ENCODE measurements at regions not wholly inside any gene's neighbourhood (a gene's known extent, or its start where the extent isn't known, plus 50 kb on each side); places are given as distances from the start of the nearest gene placed in this dataset.
"Not testable (repeated sequence)": the region's sequence is repeated elsewhere in the genome, so short reads cannot be mapped to it uniquely, and the experiment has no call there.

GRCh38 chr2:111424176-111424575 lies 303.5 kb downstream of the BCL2L11 start:
- H3K27me3 ChIP-seq, H3K27ac ChIP-seq, H3K4me3 ChIP-seq, H3K9me3 ChIP-seq, H3K36me3 ChIP-seq, ATAC-seq, H3K4me1 ChIP-seq: not testable (repeated sequence)
- no CpG with 5 or more reads among the region's 6 CpGs for WGBS, 2 donors (ENCODE audit: low coverage in 1 of 2)

GRCh38 chr2:111424851-111425309 lies 304.2 kb downstream of the BCL2L11 start:
- H3K27me3 ChIP-seq, ATAC-seq: not testable (repeated sequence)
- WGBS, 2 donors (ENCODE audit: low coverage in 1 of 2): no CpG with 5 or more reads among the region's 5 CpGs

GRCh38 chr2:111425789-111426201 lies 305.1 kb downstream of the BCL2L11 start:
- ATAC-seq, H3K27me3 ChIP-seq: not testable (repeated sequence)
- 84 to 95% methylated on average over 4 of the region's 4 CpGs for WGBS, 2 donors (ENCODE audit: low coverage in 1 of 2)

More at GRCh38 chr2:111424851-111425309, 304.2 kb downstream of the BCL2L11 start:
- not testable (repeated sequence) for H3K27ac ChIP-seq, H3K4me3 ChIP-seq, H3K4me1 ChIP-seq, H3K36me3 ChIP-seq, H3K9me3 ChIP-seq

GRCh38 chr2:111427346-111427745 lies 306.6 kb downstream of the BCL2L11 start:
- WGBS, 2 donors (ENCODE audit: low coverage in 1 of 2): 89 to 100% methylated on average over 1 to 3 of the region's 4 CpGs
- not testable (repeated sequence) for H3K27me3 ChIP-seq, H3K4me1 ChIP-seq, H3K36me3 ChIP-seq, H3K9me3 ChIP-seq, H3K4me3 ChIP-seq, ATAC-seq, H3K27ac ChIP-seq

More at GRCh38 chr2:111425789-111426201, 305.1 kb downstream of the BCL2L11 start:
- H3K36me3 ChIP-seq, H3K4me1 ChIP-seq, H3K4me3 ChIP-seq, H3K9me3 ChIP-seq, H3K27ac ChIP-seq: not testable (repeated sequence)

GRCh38 chr2:111428915-111429314 lies 308.2 kb downstream of the BCL2L11 start:
- not testable (repeated sequence) for ATAC-seq, H3K4me1 ChIP-seq, H3K27me3 ChIP-seq, H3K9me3 ChIP-seq, H3K4me3 ChIP-seq, H3K27ac ChIP-seq, H3K36me3 ChIP-seq
- WGBS, 2 donors (ENCODE audit: low coverage in 1 of 2): 84% methylated on average over 3 of the region's 6 CpGs; no CpG with 5 or more reads in 1 of the 2 donors

GRCh38 chr2:111429353-111429752 lies 308.6 kb downstream of the BCL2L11 start:
- H3K27ac ChIP-seq, H3K27me3 ChIP-seq, H3K9me3 ChIP-seq, H3K36me3 ChIP-seq, H3K4me3 ChIP-seq, ATAC-seq, H3K4me1 ChIP-seq: not testable (repeated sequence)
- no CpG with 5 or more reads among the region's 8 CpGs for WGBS, 2 donors (ENCODE audit: low coverage in 1 of 2)

GRCh38 chr2:111430817-111431661 lies 310.3 kb downstream of the BCL2L11 start:
- WGBS, 2 donors (ENCODE audit: low coverage in 1 of 2): 60% methylated on average over 2 of the region's 9 CpGs; no CpG with 5 or more reads in 1 of the 2 donors
- not testable (repeated sequence) for H3K4me1 ChIP-seq, H3K27me3 ChIP-seq, H3K9me3 ChIP-seq, H3K27ac ChIP-seq, H3K36me3 ChIP-seq, H3K4me3 ChIP-seq
- peak; percentile 49 for ATAC-seq

GRCh38 chr2:111432423-111432822 lies 311.7 kb downstream of the BCL2L11 start:
- no CpG with 5 or more reads among the region's 3 CpGs for WGBS, 2 donors (ENCODE audit: low coverage in 1 of 2)
- not testable (repeated sequence) for H3K27ac ChIP-seq, H3K9me3 ChIP-seq, ATAC-seq, H3K27me3 ChIP-seq, H3K4me1 ChIP-seq, H3K4me3 ChIP-seq, H3K36me3 ChIP-seq

GRCh38 chr2:111432916-111433499 lies 312.3 kb downstream of the BCL2L11 start:
- H3K27me3 ChIP-seq, H3K4me1 ChIP-seq, H3K9me3 ChIP-seq, H3K36me3 ChIP-seq, H3K27ac ChIP-seq, H3K4me3 ChIP-seq, ATAC-seq: not testable (repeated sequence)
- no CpG with 5 or more reads among the region's 9 CpGs for WGBS, 2 donors (ENCODE audit: low coverage in 1 of 2)

GRCh38 chr2:111433892-111434607 lies 313.3 kb downstream of the BCL2L11 start:
- not testable (repeated sequence) for H3K4me3 ChIP-seq, H3K27ac ChIP-seq, ATAC-seq, H3K9me3 ChIP-seq, H3K36me3 ChIP-seq, H3K4me1 ChIP-seq, H3K27me3 ChIP-seq
- no CpG with 5 or more reads among the region's 5 CpGs for WGBS, 2 donors (ENCODE audit: low coverage in 1 of 2)

- WGBS, 2 donors (ENCODE audit: low coverage in 1 of 2): no CpG with 5 or more reads among the region's 4 CpGs
- H3K27ac ChIP-seq, H3K36me3 ChIP-seq, H3K4me3 ChIP-seq, H3K4me1 ChIP-seq, H3K9me3 ChIP-seq, ATAC-seq, H3K27me3 ChIP-seq: not testable (repeated sequence)
Measured at GRCh38 chr2:111434608-111434939, 313.9 kb downstream of the BCL2L11 start.

- H3K4me1 ChIP-seq, ATAC-seq, H3K9me3 ChIP-seq, H3K27ac ChIP-seq, H3K27me3 ChIP-seq, H3K36me3 ChIP-seq, H3K4me3 ChIP-seq: not testable (repeated sequence)
- WGBS, 2 donors (ENCODE audit: low coverage in 1 of 2): 67 to 88% methylated on average over 1 of the region's 11 CpGs
Measured at GRCh38 chr2:111435553-111436310, 315.0 kb downstream of the BCL2L11 start.

- WGBS, 2 donors (ENCODE audit: low coverage in 1 of 2): 76% methylated on average over 2 of the region's 5 CpGs; no CpG with 5 or more reads in 1 of the 2 donors
- not testable (repeated sequence) for H3K4me1 ChIP-seq, H3K4me3 ChIP-seq, ATAC-seq, H3K27ac ChIP-seq, H3K27me3 ChIP-seq, H3K9me3 ChIP-seq, H3K36me3 ChIP-seq
Measured at GRCh38 chr2:111436411-111436810, 315.7 kb downstream of the BCL2L11 start.

All from gastroesophageal sphincter (tissue), 4 donors.